Cardiac fibroblast (primary cell): ENCODE measurements at regions not wholly inside any gene's neighbourhood (a gene's known extent, or its start where the extent isn't known, plus 50 kb on each side); places are given as distances from the start of the nearest gene placed in this dataset.

Experiments
- DNase-seq, 2 donors: peaks; one replicate each; pipeline versions ENCODE4 v3.0.0 to v3.0.0-alpha.2; 2010; ENCODE audit warnings: low read depth in 2 of 2
- H3K4me3 ChIP-seq, 2 donors: replicated peaks in 1 of 2; 1 replicate in 1 of 2; 2 replicates in 1 of 2; pipeline ENCODE4 v1.5.1; 2011; ENCODE audit warnings: low read depth in 2 of 2, low read length in 2 of 2, mild to moderate bottlenecking in 2 of 2, moderate library complexity in 1 of 2
- CTCF ChIP-seq: IDR thresholded peaks from one replicate; pipeline ENCODE4 v1.5.1; 2011; ENCODE audit warnings: low read depth, mild to moderate bottlenecking, low read length, inconsistent platforms

GRCh38 chr12:102534899-102535298 lies 54.5 kb upstream of the IGF1 start:
- no peak overlapping the region for H3K4me3 ChIP-seq
- no peak for TF ChIP-seq CTCF
- DNase-seq, result no peak

DNA sequence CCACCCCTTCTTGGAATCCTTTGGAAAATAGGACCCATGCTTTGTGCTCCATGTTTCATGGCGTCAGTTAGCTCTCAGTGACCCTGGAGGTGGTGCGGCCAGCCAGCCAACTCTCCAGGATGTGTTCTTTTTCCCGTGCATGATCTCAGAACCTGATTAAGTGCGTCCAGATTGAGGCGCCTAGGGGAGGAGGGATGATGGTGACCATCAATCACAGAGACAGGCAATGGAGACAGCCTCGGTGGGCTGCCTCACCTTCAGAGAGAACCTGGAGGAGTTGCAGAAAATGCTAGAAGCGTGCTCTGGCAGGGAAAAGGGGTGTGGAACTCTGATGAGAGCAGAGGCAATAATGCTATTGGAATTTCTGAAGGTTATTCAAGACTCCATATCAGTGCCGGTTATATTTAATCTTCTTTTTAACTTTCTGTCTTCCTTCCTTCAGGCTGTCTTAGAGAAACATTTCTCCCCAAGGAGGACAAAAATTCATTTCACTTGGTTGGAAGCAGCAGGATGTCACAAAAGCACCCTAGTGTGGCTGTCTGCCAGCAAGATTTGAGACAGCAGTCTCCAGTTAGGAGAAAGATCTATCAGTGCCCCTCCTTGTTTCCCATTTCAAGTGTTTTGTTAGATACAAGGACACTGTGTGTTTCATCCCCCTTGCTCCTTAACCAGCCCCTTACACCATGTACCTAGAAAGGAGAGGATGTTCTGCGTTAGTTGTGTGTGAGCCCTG lies 53.3 kb upstream of the IGF1 start:
- no peak for TF ChIP-seq CTCF
- H3K4me3 ChIP-seq, result no peak overlapping the region
- no peak for DNase-seq
